Activated naive CD8-positive, alpha-beta T cell treated with anti-CD3 and anti-CD28 coated beads, Interleukin-2, amount 50 U/mL, for 24 hours (primary cell): ENCODE measurements at regions not wholly inside any gene's neighbourhood (a gene's known extent, or its start where the extent isn't known, plus 50 kb on each side); places are given as distances from the start of the nearest gene placed in this dataset.

Source experiments
- ATAC-seq: fragments of 150-1000 bp; cut with Tn5 transposase; one replicate; pipeline ENCODE4 v1.10.0; 2021
- DNase-seq: peaks from one replicate; pipeline ENCODE4 v3.0.0; 2021
- H3K27ac Mint-ChIP-seq: one replicate; pipeline ENCODE4 v1.8.0; 2021; ENCODE audit warnings: mild to moderate bottlenecking, mixed read lengths
- H3K27me3 Mint-ChIP-seq: one replicate; pipeline ENCODE4 v1.8.0; 2021; ENCODE audit warnings: mixed read lengths
- H3K36me3 Mint-ChIP-seq: one replicate; pipeline ENCODE4 v1.8.0; 2021; ENCODE audit warnings: low read depth, mixed read lengths
- H3K4me1 Mint-ChIP-seq: one replicate; pipeline ENCODE4 v1.8.0; 2021; ENCODE audit warnings: mixed read lengths
- H3K4me3 Mint-ChIP-seq: one replicate; pipeline ENCODE4 v1.8.0; 2021; ENCODE audit warnings: mild to moderate bottlenecking, moderate library complexity, mixed read lengths
- H3K9me3 Mint-ChIP-seq: one replicate; pipeline ENCODE4 v1.8.0; 2021; ENCODE audit warnings: mixed read lengths

DNA sequence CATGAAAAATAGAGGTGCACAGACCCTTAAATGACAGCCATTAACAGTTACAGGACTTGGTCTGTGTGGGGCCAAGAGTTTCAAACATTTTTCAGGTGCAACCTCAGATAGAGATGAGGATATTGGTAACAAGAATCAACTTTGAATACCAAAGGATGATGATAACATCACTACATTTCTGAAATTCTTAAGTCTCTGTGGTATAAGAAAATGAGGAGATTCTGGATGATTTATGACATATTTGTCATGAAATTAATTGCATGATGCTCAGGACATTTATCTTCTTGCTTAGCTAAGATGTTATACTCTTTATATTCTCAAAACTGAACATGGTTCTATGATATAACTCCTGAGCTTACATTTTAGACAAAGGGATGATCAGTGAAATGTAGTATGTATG, 471.8 kb upstream of the CWC22 start:
- H3K4me1 Mint-ChIP-seq: no peaks in the 10 kb centered on the region
- no peak for DNase-seq
- no peaks in the 10 kb centered on the region for H3K36me3 Mint-ChIP-seq
- no peak overlapping the region for H3K4me3 Mint-ChIP-seq
- no peak for ATAC-seq
- peaks cover 4% of the 10 kb centered on the region for H3K9me3 Mint-ChIP-seq
- H3K27ac Mint-ChIP-seq: no peak overlapping the region
- H3K27me3 Mint-ChIP-seq: no peaks in the 10 kb centered on the region

DNA sequence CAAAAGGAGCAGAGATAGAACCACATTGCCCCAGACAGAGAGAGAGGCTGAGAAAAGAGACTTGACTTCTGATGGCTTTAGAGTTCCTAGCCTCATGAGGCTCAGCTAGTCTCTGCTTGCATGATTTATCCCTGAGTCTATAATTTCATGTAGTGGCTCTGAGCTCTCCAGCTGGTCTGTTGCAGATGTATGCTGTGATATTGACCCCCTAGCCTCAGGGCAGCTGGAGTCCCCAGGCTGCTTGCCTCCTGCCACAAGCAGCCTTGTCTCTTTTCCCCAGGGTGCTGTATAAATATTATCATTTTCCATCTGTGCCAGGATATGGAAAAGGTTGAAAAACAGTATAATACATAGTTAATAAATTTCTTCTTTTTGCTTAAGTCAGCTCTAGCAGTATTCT, 467.6 kb upstream of the CWC22 start:
- Mint-ChIP-seq H3K36me3 (no peaks in the 10 kb centered on the region), H3K4me1 (no peaks in the 10 kb centered on the region), H3K27me3 (no peaks in the 10 kb centered on the region), H3K27ac (no peak overlapping the region), H3K4me3 (no peak overlapping the region), H3K9me3 (peaks cover 4% of the 10 kb centered on the region)
- ATAC-seq (no peak), DNase-seq (no peak)

DNA sequence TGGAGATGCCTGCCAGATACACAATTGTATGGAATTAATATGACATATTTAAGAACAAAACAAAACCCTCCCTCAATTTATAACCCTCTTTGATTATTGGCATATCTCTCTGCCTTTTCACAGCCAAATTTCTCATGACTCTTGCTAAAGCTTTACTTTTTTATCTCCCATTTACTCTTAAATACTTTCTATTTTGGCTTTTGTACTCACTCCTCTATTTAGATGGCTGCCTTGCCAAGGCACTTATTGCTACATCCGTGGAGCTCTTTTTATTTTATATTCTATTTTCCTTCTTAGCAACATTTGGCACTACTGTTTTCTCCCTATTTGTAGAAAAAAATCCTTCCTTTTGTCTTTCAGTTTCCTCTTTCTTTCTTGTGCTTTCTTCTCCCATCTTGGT, 466.4 kb upstream of the CWC22 start:
- no peak overlapping the region for H3K4me3 Mint-ChIP-seq
- DNase-seq (no peak), ATAC-seq (no peak)
- no peaks in the 10 kb centered on the region for H3K4me1 Mint-ChIP-seq
- no peaks in the 10 kb centered on the region for H3K9me3 Mint-ChIP-seq
- H3K27me3 Mint-ChIP-seq: no peaks in the 10 kb centered on the region
- H3K36me3 Mint-ChIP-seq: no peaks in the 10 kb centered on the region
- no peak overlapping the region for H3K27ac Mint-ChIP-seq

DNA sequence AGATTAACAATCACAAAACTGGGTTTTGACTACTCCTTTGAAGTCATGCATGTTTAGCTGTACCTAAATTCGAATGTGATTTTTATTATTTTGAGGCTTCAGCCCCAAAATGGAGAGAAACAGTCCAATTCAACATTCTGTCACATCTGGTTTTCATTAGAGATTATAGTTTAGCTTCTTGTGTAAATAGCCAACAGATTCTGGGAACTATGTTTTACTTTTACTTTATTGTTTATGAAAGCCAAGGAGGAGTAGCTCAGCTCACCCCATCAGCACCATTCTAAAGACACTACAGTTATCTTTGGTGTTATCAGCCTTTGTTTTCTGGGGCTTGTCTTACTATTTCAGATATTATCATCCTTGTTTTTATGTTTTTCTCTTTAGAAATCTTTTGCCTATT, 465.0 kb upstream of the CWC22 start:
- ATAC-seq (no peak), DNase-seq (no peak)
- Mint-ChIP-seq H3K9me3 (no peaks in the 10 kb centered on the region), H3K4me1 (no peaks in the 10 kb centered on the region), H3K27ac (no peak overlapping the region), H3K4me3 (no peak overlapping the region), H3K27me3 (no peaks in the 10 kb centered on the region), H3K36me3 (no peaks in the 10 kb centered on the region)

DNA sequence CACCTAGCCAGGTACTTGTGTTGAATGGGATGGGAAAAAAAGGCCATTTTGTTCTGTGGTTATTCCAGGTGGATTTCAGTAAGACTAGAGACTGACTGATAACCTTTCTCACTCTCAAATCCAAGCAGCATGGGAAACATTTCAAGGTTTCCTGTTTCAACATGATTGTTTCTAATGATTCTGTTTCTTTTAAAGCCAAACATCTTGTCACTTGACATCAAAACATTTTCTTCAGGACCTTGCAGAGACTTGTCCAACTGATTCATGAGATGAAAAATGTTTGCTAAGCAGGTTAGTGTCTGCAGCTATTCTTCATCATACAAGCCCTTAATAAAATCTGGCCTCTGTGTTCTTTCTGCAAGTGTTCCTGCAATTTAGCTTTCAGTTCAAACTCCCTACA, 456.5 kb upstream of the CWC22 start:
- no peaks in the 10 kb centered on the region for H3K9me3 Mint-ChIP-seq

DNA sequence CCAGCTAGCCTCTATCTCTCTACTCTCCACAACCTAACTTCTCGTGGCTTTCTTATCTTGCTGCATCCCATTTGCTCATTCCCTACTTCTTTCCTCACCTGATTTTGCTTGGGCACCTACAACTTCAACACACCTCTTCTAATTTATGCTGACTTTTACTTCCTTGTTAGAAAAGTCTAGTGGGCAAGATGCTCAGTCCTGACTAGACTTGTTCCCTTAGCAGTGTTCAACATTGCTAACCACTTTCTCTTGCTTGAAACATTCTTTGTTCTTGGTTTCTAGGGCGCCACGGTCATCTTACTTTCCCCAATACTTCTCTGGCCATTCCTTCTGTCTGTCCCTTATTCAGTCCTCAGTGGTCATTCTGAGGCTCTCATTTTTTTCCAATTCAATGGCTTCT, 454.7 kb upstream of the CWC22 start:
- ATAC-seq (no peak), DNase-seq (no peak)
- H3K4me3 Mint-ChIP-seq: no peak overlapping the region

More for the DNA sequence above, 456.5 kb upstream of the CWC22 start:
- DNase-seq (no peak), ATAC-seq (no peak)
- Mint-ChIP-seq H3K4me1 (no peaks in the 10 kb centered on the region), H3K27me3 (no peaks in the 10 kb centered on the region), H3K36me3 (no peaks in the 10 kb centered on the region), H3K4me3 (no peak overlapping the region), H3K27ac (no peak overlapping the region)

DNA sequence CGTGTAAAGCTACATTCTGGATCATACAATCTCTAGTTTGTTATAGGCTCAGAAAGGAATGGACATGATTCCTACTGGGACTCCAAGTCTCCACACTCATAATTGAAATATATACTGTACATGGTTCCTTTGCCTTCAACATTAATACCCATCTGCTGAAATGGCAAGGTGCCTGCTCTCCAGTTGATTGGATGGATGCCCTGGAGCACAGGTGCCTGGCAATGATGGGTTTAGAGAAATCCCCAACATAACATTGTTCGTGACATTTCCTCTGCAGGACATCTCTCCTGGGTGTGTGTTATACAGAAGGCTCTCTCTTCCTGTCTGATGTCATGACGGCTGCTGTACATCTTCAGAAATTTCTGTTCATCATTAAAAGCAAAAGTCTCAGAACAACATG, 449.7 kb upstream of the CWC22 start:
- no peak for DNase-seq
- H3K4me1 Mint-ChIP-seq: no peaks in the 10 kb centered on the region
- H3K9me3 Mint-ChIP-seq: no peaks in the 10 kb centered on the region
- H3K36me3 Mint-ChIP-seq: no peaks in the 10 kb centered on the region
- no peak for ATAC-seq
- H3K4me3 Mint-ChIP-seq: no peak overlapping the region
- H3K27ac Mint-ChIP-seq: no peak overlapping the region
- no peaks in the 10 kb centered on the region for H3K27me3 Mint-ChIP-seq

More for the DNA sequence above, 454.7 kb upstream of the CWC22 start:
- Mint-ChIP-seq H3K36me3 (no peaks in the 10 kb centered on the region), H3K4me1 (no peaks in the 10 kb centered on the region), H3K9me3 (no peaks in the 10 kb centered on the region), H3K27me3 (no peaks in the 10 kb centered on the region), H3K27ac (no peak overlapping the region)

DNA sequence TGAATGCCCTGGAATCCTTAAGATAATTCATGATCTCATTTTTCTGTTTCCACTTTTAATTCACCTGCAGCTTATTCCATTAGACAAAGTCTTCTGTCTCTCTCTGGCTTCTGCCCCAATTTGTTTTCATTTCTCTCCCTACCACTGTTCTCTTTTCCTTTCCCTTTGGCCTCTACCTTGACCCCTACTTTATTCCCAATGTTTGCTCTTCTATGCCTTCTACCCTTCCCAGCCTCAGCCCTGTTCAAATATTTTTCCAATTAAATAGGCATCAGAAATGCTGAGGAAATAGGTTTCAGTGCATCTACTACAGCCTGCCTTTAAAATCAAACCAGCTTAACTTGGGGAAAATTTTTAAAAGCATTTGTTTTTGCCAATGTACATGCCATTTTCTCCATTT, 443.7 kb upstream of the CWC22 start:
- no peak overlapping the region for H3K27ac Mint-ChIP-seq
- no peaks in the 10 kb centered on the region for H3K36me3 Mint-ChIP-seq
- no peak for DNase-seq
- H3K4me3 Mint-ChIP-seq: no peak overlapping the region
- no peak for ATAC-seq
- no peaks in the 10 kb centered on the region for H3K4me1 Mint-ChIP-seq
- no peaks in the 10 kb centered on the region for H3K9me3 Mint-ChIP-seq
- H3K27me3 Mint-ChIP-seq: no peaks in the 10 kb centered on the region

DNA sequence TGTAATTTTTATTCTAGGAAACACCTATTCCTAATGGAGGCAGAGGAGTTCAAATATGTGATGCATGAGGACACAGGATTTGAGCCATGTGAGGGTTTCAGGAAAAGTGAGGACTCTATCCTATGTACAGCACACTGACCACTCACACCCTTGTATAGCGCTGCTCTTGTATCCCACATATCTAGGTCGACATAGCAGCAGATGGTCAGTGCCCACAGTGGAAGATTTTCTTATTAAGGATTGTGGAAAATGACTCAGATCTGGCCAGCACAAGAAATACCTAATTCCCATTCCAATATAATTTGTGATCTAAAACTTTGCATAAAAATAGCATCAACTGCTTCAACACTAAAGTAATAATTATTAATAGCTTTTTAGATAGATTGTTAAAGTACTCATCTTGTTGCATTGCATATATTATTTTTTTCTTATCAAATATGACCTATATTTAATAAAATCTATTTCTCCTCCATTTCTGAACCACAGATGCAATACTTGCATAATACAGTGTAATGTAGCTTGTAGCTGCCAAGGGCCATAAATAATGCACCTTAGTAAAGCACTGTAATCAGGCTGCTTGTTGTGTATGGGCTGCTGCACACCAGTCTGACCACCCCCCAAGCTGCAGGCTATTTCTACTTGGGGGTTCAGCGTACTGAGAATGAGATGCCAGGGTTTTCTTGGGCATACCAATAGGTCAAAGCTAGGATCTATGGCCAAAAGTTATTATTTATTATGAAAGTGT, 442.2 kb upstream of the CWC22 start:
- H3K4me3 Mint-ChIP-seq: no peak overlapping the region
- DNase-seq (no peak), ATAC-seq (no peak)
- H3K27ac Mint-ChIP-seq: no peak overlapping the region
- H3K27me3 Mint-ChIP-seq: no peaks in the 10 kb centered on the region
- no peaks in the 10 kb centered on the region for H3K9me3 Mint-ChIP-seq
- H3K4me1 Mint-ChIP-seq: no peaks in the 10 kb centered on the region
- no peaks in the 10 kb centered on the region for H3K36me3 Mint-ChIP-seq

DNA sequence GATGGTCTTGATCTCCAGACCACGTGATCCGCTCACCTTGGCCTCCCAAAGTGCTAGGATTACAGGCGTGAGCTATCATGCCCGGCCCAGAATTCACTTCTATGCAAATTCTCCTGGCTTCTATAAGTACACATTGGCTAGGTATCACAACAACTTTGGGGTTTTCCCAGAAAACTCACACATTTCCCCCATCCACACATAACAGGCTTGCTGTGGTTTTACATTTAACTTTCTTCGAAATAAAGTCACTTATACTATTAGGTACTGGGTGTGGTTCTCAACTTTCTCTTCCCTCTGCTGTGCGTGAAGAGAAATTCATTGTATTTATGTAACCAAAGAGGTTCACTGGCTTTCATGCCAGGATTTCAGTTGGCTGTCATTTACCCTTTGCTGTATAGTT, 439.4 kb upstream of the CWC22 start:
- Mint-ChIP-seq H3K27ac (no peak overlapping the region), H3K36me3 (no peaks in the 10 kb centered on the region), H3K27me3 (no peaks in the 10 kb centered on the region), H3K4me3 (no peak overlapping the region), H3K4me1 (no peaks in the 10 kb centered on the region), H3K9me3 (peaks cover 5% of the 10 kb centered on the region)
- ATAC-seq (no peak), DNase-seq (no peak)

DNA sequence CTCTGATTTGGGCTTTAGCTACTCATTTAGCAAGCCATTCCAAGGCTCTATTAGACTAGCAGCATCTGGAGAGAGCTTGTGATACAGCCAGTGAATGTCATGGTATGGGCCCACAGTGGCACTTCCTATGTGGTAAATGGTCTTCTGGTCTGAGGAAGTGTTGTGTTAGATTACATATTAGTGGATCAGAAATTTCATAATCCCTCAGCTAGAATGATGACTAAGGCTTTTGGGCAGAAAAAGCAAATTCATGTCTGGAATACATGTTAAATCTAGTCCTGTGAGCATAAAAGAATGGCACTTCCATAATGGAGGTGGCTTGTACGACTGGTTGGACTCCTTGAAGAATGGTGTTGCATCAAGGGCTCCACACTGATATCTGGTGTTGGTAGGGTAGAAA, 436.8 kb upstream of the CWC22 start:
- no peaks in the 10 kb centered on the region for H3K4me1 Mint-ChIP-seq
- no peak overlapping the region for H3K27ac Mint-ChIP-seq
- ATAC-seq (no peak), DNase-seq (no peak)
- H3K27me3 Mint-ChIP-seq: peaks cover 2% of the 10 kb centered on the region
- no peak overlapping the region for H3K4me3 Mint-ChIP-seq
- H3K9me3 Mint-ChIP-seq: peaks cover 5% of the 10 kb centered on the region
- no peaks in the 10 kb centered on the region for H3K36me3 Mint-ChIP-seq

DNA sequence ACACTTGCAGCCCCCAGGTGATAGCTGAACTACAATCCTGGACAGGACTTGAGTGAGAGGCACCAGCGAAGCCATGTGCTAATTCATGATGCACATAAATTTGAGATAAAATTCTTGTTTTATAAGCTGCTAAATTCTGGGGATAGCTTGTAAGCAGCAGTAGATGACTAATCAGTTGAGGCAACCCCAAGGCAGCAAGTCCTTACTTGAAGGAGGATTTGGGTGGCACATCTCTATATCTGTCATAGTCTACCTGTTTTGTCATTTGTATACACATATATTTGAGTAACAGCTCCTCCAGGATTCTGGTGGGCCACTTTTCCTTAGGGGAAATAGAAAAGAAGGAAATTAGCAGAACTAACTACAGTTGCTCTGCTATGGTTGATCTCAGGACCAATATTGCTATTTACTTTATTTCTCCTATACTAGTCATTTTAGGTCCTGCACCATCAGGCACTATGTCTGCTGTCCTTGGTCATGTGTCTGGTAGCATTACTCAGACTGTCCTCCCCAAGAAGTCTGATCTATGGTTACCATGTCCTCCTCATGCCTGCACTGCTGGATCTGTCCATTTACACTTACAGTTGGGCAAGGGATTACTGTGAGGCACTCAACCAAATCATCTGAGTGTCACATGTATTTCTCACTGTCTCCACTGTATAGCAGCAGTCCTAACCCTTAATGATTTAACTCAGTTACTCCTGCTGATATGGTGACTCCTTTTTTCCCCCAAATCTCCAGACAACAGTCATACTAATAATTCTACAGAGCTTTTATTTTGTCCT, 436.0 kb upstream of the CWC22 start:
- H3K27me3 Mint-ChIP-seq: peaks cover 2% of the 10 kb centered on the region
- peaks cover 5% of the 10 kb centered on the region for H3K9me3 Mint-ChIP-seq
- no peaks in the 10 kb centered on the region for H3K36me3 Mint-ChIP-seq
- no peak for DNase-seq
- H3K27ac Mint-ChIP-seq: no peak overlapping the region
- no peak for ATAC-seq
- H3K4me1 Mint-ChIP-seq: no peaks in the 10 kb centered on the region
- no peak overlapping the region for H3K4me3 Mint-ChIP-seq

DNA sequence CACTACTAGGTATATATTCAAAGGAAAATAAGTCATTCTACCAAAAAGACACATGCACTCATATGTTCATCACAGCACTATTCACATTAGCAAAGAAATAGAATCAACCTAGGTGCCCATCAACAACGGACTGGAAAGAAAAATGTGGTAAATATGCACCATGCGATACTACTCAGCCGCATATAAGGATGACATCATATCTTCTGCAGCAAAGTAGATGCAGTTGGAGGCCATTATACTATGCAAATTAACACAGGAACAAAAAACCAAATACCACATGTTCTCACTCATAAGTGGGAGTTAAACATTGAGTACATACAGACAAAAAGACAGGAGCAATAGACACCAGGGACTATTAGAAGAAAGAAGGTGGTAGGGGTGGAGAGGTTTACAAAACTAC, 412.1 kb upstream of the CWC22 start:
- Mint-ChIP-seq H3K27me3 (no peaks in the 10 kb centered on the region), H3K36me3 (no peaks in the 10 kb centered on the region), H3K27ac (no peak overlapping the region), H3K9me3 (no peaks in the 10 kb centered on the region), H3K4me1 (no peaks in the 10 kb centered on the region), H3K4me3 (no peak overlapping the region)
- ATAC-seq (no peak), DNase-seq (no peak)

DNA sequence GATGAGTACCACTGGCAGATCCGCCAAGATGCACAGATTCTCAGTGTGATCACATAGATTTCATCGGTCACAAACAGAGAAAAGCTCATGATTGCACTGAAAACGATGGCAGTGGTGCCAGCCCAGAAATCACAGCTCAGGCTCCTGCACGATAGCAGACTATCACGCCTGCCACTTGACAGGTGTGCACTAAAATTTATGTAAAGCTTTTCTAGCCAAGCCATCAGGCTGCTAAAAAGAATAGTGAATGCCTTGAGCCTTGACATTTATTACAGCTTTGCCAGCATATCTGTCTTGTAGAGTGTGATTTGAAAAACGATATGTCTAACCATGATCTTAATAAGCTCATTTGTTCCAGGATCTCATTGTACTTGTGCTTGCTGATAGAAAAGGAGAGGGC, 409.5 kb upstream of the CWC22 start:
- no peak overlapping the region for H3K4me3 Mint-ChIP-seq

DNA sequence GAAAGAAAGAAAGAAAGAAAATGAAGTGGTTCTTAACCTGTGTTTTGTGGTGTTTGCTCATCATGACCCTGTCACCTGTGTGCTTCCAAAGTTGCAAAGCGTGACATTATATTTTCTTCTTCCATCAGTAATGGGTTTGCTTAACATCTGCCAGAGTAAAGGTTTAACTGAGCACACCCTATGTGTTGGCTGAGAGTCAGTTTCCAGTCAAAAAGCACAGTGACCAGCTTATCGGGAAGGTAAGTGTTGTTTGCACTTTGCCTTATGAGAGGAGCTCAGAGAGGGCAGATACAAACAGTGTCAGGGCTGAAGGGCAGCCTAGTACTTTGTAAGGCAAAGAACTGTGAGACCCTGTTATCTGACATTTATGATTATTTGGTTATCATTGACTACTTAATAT, 406.2 kb upstream of the CWC22 start:
- no peak for DNase-seq
- no peak overlapping the region for H3K4me3 Mint-ChIP-seq
- H3K4me1 Mint-ChIP-seq: no peaks in the 10 kb centered on the region
- no peak for ATAC-seq
- no peak overlapping the region for H3K27ac Mint-ChIP-seq
- H3K27me3 Mint-ChIP-seq: no peaks in the 10 kb centered on the region
- no peaks in the 10 kb centered on the region for H3K9me3 Mint-ChIP-seq
- no peaks in the 10 kb centered on the region for H3K36me3 Mint-ChIP-seq

More for the DNA sequence above, 409.5 kb upstream of the CWC22 start:
- Mint-ChIP-seq H3K4me1 (no peaks in the 10 kb centered on the region), H3K27ac (no peak overlapping the region), H3K36me3 (no peaks in the 10 kb centered on the region), H3K9me3 (no peaks in the 10 kb centered on the region), H3K27me3 (no peaks in the 10 kb centered on the region)
- no peak for ATAC-seq
- DNase-seq: no peak
